ENCODE measurements at regions not wholly inside any gene's neighbourhood (a gene's known extent, or its start where the extent isn't known, plus 50 kb on each side); places are given as distances from the start of the nearest gene placed in this dataset.

GRCh38 chr3:150240891-150241290 lies 167.2 kb upstream of the TSC22D2 start:
- Histone ChIP-seq H3K4me1 (ENCODE audit: low read depth) (no peaks in the 10 kb centered on the region), H3K4me3 (no peak overlapping the region), H3K27ac (no peak overlapping the region), H3K36me3 (no peaks in the 10 kb centered on the region), H3K27me3 (no peaks in the 10 kb centered on the region), H3K9me3 (ENCODE audit: low read depth) (no peaks in the 10 kb centered on the region)
- TF ChIP-seq CTCF (IDR thresholded peaks at IDR 0.05; ENCODE audit: low read depth, low read length) = no peak
- DNase-seq (ENCODE audit: low read depth in 1 of 2, low spot score in 1 of 2) = no peak

GRCh38 chr3:150239766-150240165 lies 168.3 kb upstream of the TSC22D2 start:
- no peaks in the 10 kb centered on the region for H3K9me3 ChIP-seq (ENCODE audit: low read depth)
- no peak for TF ChIP-seq CTCF (IDR thresholded peaks at IDR 0.05; ENCODE audit: low read depth, low read length)
- no peaks in the 10 kb centered on the region for H3K4me1 ChIP-seq (ENCODE audit: low read depth)
- H3K4me3 ChIP-seq = no peak overlapping the region
- no peaks in the 10 kb centered on the region for H3K27me3 ChIP-seq
- no peaks in the 10 kb centered on the region for H3K36me3 ChIP-seq
- no peak overlapping the region for H3K27ac ChIP-seq
- no peak for DNase-seq (ENCODE audit: low read depth in 1 of 2, low spot score in 1 of 2)

GRCh38 chr3:150238995-150239619 lies 169.0 kb upstream of the TSC22D2 start:
- H3K36me3 ChIP-seq = no peaks in the 10 kb centered on the region
- no peak overlapping the region for H3K27ac ChIP-seq
- H3K27me3 ChIP-seq = no peaks in the 10 kb centered on the region
- TF ChIP-seq CTCF (IDR thresholded peaks at IDR 0.05; ENCODE audit: low read depth, low read length) = peak; percentile 32
- DNase-seq (ENCODE audit: low read depth in 1 of 2, low spot score in 1 of 2) = peak in 1 of 2 donors; percentile 47
- no peaks in the 10 kb centered on the region for H3K4me1 ChIP-seq (ENCODE audit: low read depth)
- H3K4me3 ChIP-seq = no peak overlapping the region
- no peaks in the 10 kb centered on the region for H3K9me3 ChIP-seq (ENCODE audit: low read depth)

GRCh38 chr3:150238048-150238802 lies 169.9 kb upstream of the TSC22D2 start:
- no peaks in the 10 kb centered on the region for H3K4me1 ChIP-seq (ENCODE audit: low read depth)
- no peak overlapping the region for H3K27ac ChIP-seq
- DNase-seq (ENCODE audit: low read depth in 1 of 2, low spot score in 1 of 2) = peak; percentile 52 to 69
- no peaks in the 10 kb centered on the region for H3K27me3 ChIP-seq
- no peak overlapping the region for H3K4me3 ChIP-seq
- TF ChIP-seq CTCF (IDR thresholded peaks at IDR 0.05; ENCODE audit: low read depth, low read length) = no peak
- no peaks in the 10 kb centered on the region for H3K36me3 ChIP-seq
- H3K9me3 ChIP-seq (ENCODE audit: low read depth) = no peaks in the 10 kb centered on the region

- Histone ChIP-seq H3K4me3 (no peak overlapping the region), H3K4me1 (ENCODE audit: low read depth) (no peaks in the 10 kb centered on the region), H3K9me3 (ENCODE audit: low read depth) (no peaks in the 10 kb centered on the region), H3K27ac (no peak overlapping the region), H3K27me3 (no peaks in the 10 kb centered on the region), H3K36me3 (no peaks in the 10 kb centered on the region)
- peak in 1 of 2 donors; percentile 47 for DNase-seq (ENCODE audit: low read depth in 1 of 2, low spot score in 1 of 2)
- no peak for TF ChIP-seq CTCF (IDR thresholded peaks at IDR 0.05; ENCODE audit: low read depth, low read length)
Observed at GRCh38 chr3:150237490-150237889, 170.6 kb upstream of the TSC22D2 start.

All from cardiac muscle cell (in vitro differentiated cells and primary cell).